HepG2 (cell line): ENCODE measurements at regions not wholly inside any gene's neighbourhood (a gene's known extent, or its start where the extent isn't known, plus 50 kb on each side); places are given as distances from the start of the nearest gene placed in this dataset.

Experiments
- ATAC-seq: fragments of 200-7000 bp; cut with Tn5 transposase; 3 replicates; pipeline ENCODE4 v1.9.1; 2020; ENCODE audit warnings: mild to moderate bottlenecking, moderate library complexity
- BruUV-seq: library from RNA; stranded (reverse); fragments of 400-500 nt; replicated peaks from 2 replicates; lab custom pipeline; 2021; lab: Mats Ljungman, UMichigan
- CTCF ChIA-PET: fragments of 300-600 bp; formaldehyde crosslinking; extraction: SDS; loops from one replicate; lab custom pipeline; 2021; ENCODE audit warnings: low total read pairs, inconsistent platforms, low intra/inter-chr PET ratio; lab: Yijun Ruan, JAX
- POLR2A ChIA-PET: fragments of 350-600 bp; sonication (Branson Sonifier 250); formaldehyde crosslinking; loops from one replicate; lab custom pipeline; 2020; ENCODE audit warnings: antibody characterized with exemption, inconsistent platforms; lab: Yijun Ruan, JAX
- DNase-seq: peaks from one replicate; pipeline ENCODE4 v3.0.0-alpha.2; 2015; ENCODE audit warnings: low spot score
- FAIRE-seq: peaks from 3 replicates; lab custom pipeline; 2011; peaks lifted over from hg19 to GRCh38; lab: Jason Lieb, UNC
- H2AFZ ChIP-seq: one replicate; pipeline ENCODE4 v1.6.1; 2011; ENCODE audit warnings: low read length, inconsistent platforms
- H3K27ac ChIP-seq: fragments of 300-600 bp; 3 replicates; pipeline ENCODE4 v1.8.0; 2011; ENCODE audit warnings: mixed run types, mild to moderate bottlenecking, mixed read lengths, low read length, inconsistent platforms; ENCODE audit not compliant: insufficient read depth; ENCODE audit errors: extremely low read length
- H3K27me3 ChIP-seq, 2 experiments: fragments of 200-600 bp in 1 of 2; 2 replicates in 1 of 2; 3 replicates in 1 of 2; pipeline versions ENCODE4 v1.6.0 to v1.8.0; 2011; ENCODE audit warnings: low read length in 2 of 2, mild to moderate bottlenecking in 2 of 2, moderate library complexity in 2 of 2, inconsistent platforms in 1 of 2; ENCODE audit not compliant: insufficient read depth in 2 of 2, control insufficient read depth in 1 of 2
- H3K36me3 ChIP-seq, 2 experiments: fragments of 200-600 bp in 1 of 2; replicated peaks in 1 of 2; 2 replicates in 1 of 2; 3 replicates in 1 of 2; pipeline versions ENCODE4 v1.5.1 to v1.8.0; 2011; ENCODE audit warnings: low read length in 2 of 2, inconsistent platforms in 1 of 2; ENCODE audit not compliant: insufficient read depth in 2 of 2, control insufficient read depth in 1 of 2
- H3K4me1 ChIP-seq: 2 replicates; pipeline ENCODE4 v1.5.1; 2012; ENCODE audit warnings: low read length, inconsistent platforms; ENCODE audit not compliant: insufficient read depth
- H3K4me2 ChIP-seq: 2 replicates; pipeline ENCODE4 v1.6.0; 2011; ENCODE audit warnings: low read depth, low read length, inconsistent platforms
- H3K4me3 ChIP-seq, 3 experiments: fragments of 200-600 bp in 1 of 3; sonication (generic), shearing (Covaris generic) in 1 of 3; replicated peaks in 1 of 3; 2 replicates each; pipeline ENCODE4 v1.5.1; 2011 to 2016; ENCODE audit warnings: low read length in 3 of 3, inconsistent platforms in 2 of 3, low read depth in 2 of 3, mild to moderate bottlenecking in 2 of 3, control low read depth in 1 of 3, mixed read lengths in 1 of 3; ENCODE audit not compliant: insufficient read depth in 1 of 3
- H3K79me2 ChIP-seq: one replicate; pipeline ENCODE4 v1.6.1; 2011; ENCODE audit warnings: low read length, inconsistent platforms; ENCODE audit not compliant: insufficient read depth
- H3K9ac ChIP-seq: 2 replicates; pipeline ENCODE4 v1.6.0; 2011; ENCODE audit warnings: mild to moderate bottlenecking, low read depth, low read length, inconsistent platforms; ENCODE audit not compliant: insufficient read depth
- H3K9me3 ChIP-seq: 2 replicates; pipeline ENCODE4 v1.5.1; 2012; ENCODE audit warnings: mild to moderate bottlenecking, low read length
- H4K20me1 ChIP-seq: 2 replicates; pipeline ENCODE4 v1.6.0; 2011; ENCODE audit warnings: inconsistent platforms, mild to moderate bottlenecking, low read length, moderate library complexity; ENCODE audit not compliant: insufficient read depth
- DBP ChIP-seq: sonication (generic); formaldehyde crosslinking; IDR thresholded peaks from 2 replicates; pipeline ENCODE4 v1.4.0; 2020; ENCODE audit warnings: missing genetic modification reagents; ENCODE audit errors: not compliant biosample characterization
- HNRNPL ChIP-seq: fragments of 200-400 bp; formaldehyde crosslinking; IDR thresholded peaks from 2 replicates; pipeline ENCODE4 v1.6.1; 2017; ENCODE audit warnings: mild to moderate bottlenecking, low read depth, low read length
- HOXA7 ChIP-seq: sonication (generic); formaldehyde crosslinking; IDR thresholded peaks from 2 replicates; pipeline ENCODE4 v1.8.1; 2022; ENCODE audit warnings: mild to moderate bottlenecking, missing genetic modification reagents, moderate library complexity
- MAFF ChIP-seq: IDR thresholded peaks from 2 replicates; pipeline ENCODE4 v1.6.1; 2011; ENCODE audit warnings: low read depth, low read length, improper control_type of control experiment
- MAFK ChIP-seq, 2 experiments: IDR thresholded peaks in 1 of 2; conservative IDR thresholded peaks in 1 of 2; 2 replicates each; pipeline ENCODE4 v1.6.1; 2011; ENCODE audit warnings: improper control_type of control experiment in 2 of 2, low read length in 2 of 2
- NCOA1 ChIP-seq: sonication (generic); formaldehyde crosslinking; IDR thresholded peaks from 2 replicates; pipeline ENCODE4 v1.9.0; 2021; ENCODE audit warnings: missing genetic modification reagents
- PTBP1 ChIP-seq: fragments of 200-400 bp; formaldehyde crosslinking; IDR thresholded peaks from 2 replicates; pipeline ENCODE4 v1.6.1; 2018; ENCODE audit warnings: low read length, low read depth; ENCODE audit not compliant: poor library complexity, severe bottlenecking
- RORA ChIP-seq: sonication (generic); formaldehyde crosslinking; IDR thresholded peaks from 2 replicates; pipeline ENCODE4 v1.5.0; 2020; ENCODE audit warnings: mild to moderate bottlenecking, missing genetic modification reagents, moderate library complexity
- TEAD3 ChIP-seq: optimal IDR thresholded peaks from 2 replicates; pipeline ENCODE3; 2016; ENCODE audit warnings: borderline replicate concordance
- TSC22D2 ChIP-seq: sonication (generic); formaldehyde crosslinking; IDR thresholded peaks from 2 replicates; pipeline ENCODE4 v1.5.1; 2020; ENCODE audit warnings: missing genetic modification reagents, mild to moderate bottlenecking, borderline replicate concordance
- U2AF2 ChIP-seq: fragments of 200-400 bp; formaldehyde crosslinking; IDR thresholded peaks from 2 replicates; pipeline ENCODE4 v1.6.1; 2017; ENCODE audit warnings: low read depth, mild to moderate bottlenecking, low read length
- ZBTB7B ChIP-seq: sonication (generic); formaldehyde crosslinking; IDR thresholded peaks from 2 replicates; pipeline ENCODE4 v1.4.0; 2020; ENCODE audit warnings: missing genetic modification reagents
- ZNF687 ChIP-seq: sonication (generic); formaldehyde crosslinking; IDR thresholded peaks from 2 replicates; pipeline ENCODE4 v1.5.1; 2020; ENCODE audit warnings: mild to moderate bottlenecking, missing genetic modification reagents, moderate library complexity
- ZXDC ChIP-seq: sonication (generic); formaldehyde crosslinking; IDR thresholded peaks from 2 replicates; pipeline ENCODE4 v1.5.0; 2020; ENCODE audit warnings: mild to moderate bottlenecking, missing genetic modification reagents
- in situ Hi-C: cut with HindIII; loops from 2 replicates; pipeline ENCODE4 v1.10.0; 2017; ENCODE audit warnings: low pct_unique_long_range_greater_than_20kb; ENCODE audit not compliant: extremely low pct_ligation_motif_present
- intact Hi-C: fragments of 100-400 bp; cut with micrococcal nuclease; formaldehyde crosslinking; loops from one replicate; pipeline ENCODE4 v1.10.0; 2022; ENCODE audit not compliant: unreplicated experiment

GRCh38 chr4:129514852-129515251 is 418.9 kb downstream of the C4orf33 start:
- Histone ChIP-seq H3K9me3 (no peaks in the 10 kb centered on the region), H3K4me3 (no peak overlapping the region), H3K79me2 (no peaks in the 10 kb centered on the region), H3K4me1 (no peaks in the 10 kb centered on the region), H4K20me1 (no peaks in the 10 kb centered on the region), H3K9ac (no peak overlapping the region), H3K27me3 (no peaks in the 10 kb centered on the region), H3K27ac (no peak overlapping the region), H3K4me2 (no peak overlapping the region), H3K36me3 (no peaks in the 10 kb centered on the region), H2AFZ (no peak overlapping the region)
- TF ChIP-seq ZXDC (CRISPR knock-in tag) = no peak
- no peak for TF ChIP-seq HNRNPL
- TF ChIP-seq MAFF = peak; percentile 53; the same call in 1 of the 2 replicates
- TF ChIP-seq NCOA1 (CRISPR knock-in tag) = no peak
- no peak for TF ChIP-seq TSC22D2 (CRISPR knock-in tag)
- TF ChIP-seq TEAD3 (CRISPR knock-in tag) = no peak
- TF ChIP-seq RORA (CRISPR knock-in tag) = no peak
- TF ChIP-seq MAFK (conservative IDR thresholded peaks at IDR 0.05 in 1 of 2, IDR thresholded peaks at IDR 0.05 in 1 of 2; ENCODE audit: low read length in 2 of 2) = peak; percentile 44 to 56; a peak in 2 of 4 replicates
- TF ChIP-seq HOXA7 (CRISPR knock-in tag) = no peak
- TF ChIP-seq U2AF2 = no peak
- TF ChIP-seq DBP = no peak
- no peak for TF ChIP-seq ZBTB7B (CRISPR knock-in tag)
- no peak for TF ChIP-seq PTBP1
- no peak for TF ChIP-seq ZNF687 (CRISPR knock-in tag)
- in situ Hi-C loops (no loop called here), intact Hi-C loops (no loop called here)
- POLR2A ChIA-PET = no interaction called here
- FAIRE-seq (no peak), ATAC-seq (no peak), DNase-seq (no peak)
- CTCF ChIA-PET = no interaction called here
- no TSS peak for BruUV-seq
